ENCODE measurements at regions not wholly inside any gene's neighbourhood (a gene's known extent, or its start where the extent isn't known, plus 50 kb on each side); places are given as distances from the start of the nearest gene placed in this dataset.
A peak's percentile ranks its signal among the peaks of the same experiment; 100 is the strongest.

- no peak for DNase-seq (ENCODE audit: low read depth)
- no peak overlapping the region for H3K4me3 ChIP-seq (ENCODE audit: low read depth, low read length)
These were observed 313.5 kb upstream of the PLXNA2 start for GRCh38 chr1:208557723-208558094.

GRCh38 chr1:208559597-208560329 lies 315.6 kb upstream of the PLXNA2 start:
- H3K4me3 ChIP-seq (ENCODE audit: low read depth, low read length) = no peak overlapping the region
- no peak for DNase-seq (ENCODE audit: low read depth)

- DNase-seq (ENCODE audit: low read depth) = no peak
- H3K4me3 ChIP-seq (ENCODE audit: low read depth, low read length) = no peak overlapping the region
These were observed 318.2 kb upstream of the PLXNA2 start for GRCh38 chr1:208562151-208562960.

- no peak overlapping the region for H3K4me3 ChIP-seq (ENCODE audit: low read depth, low read length)
These were observed 320.3 kb upstream of the PLXNA2 start for GRCh38 chr1:208564466-208564865.

GRCh38 chr1:208565756-208566440 lies 321.7 kb upstream of the PLXNA2 start:
- DNase-seq (ENCODE audit: low read depth) = no peak
- H3K4me3 ChIP-seq (ENCODE audit: low read depth, low read length) = no peak overlapping the region

More at GRCh38 chr1:208564466-208564865, 320.3 kb upstream of the PLXNA2 start:
- no peak for DNase-seq (ENCODE audit: low read depth)

GRCh38 chr1:208569181-208569580 lies 325.0 kb upstream of the PLXNA2 start:
- H3K4me3 ChIP-seq (ENCODE audit: low read depth, low read length) = no peak overlapping the region
- DNase-seq (ENCODE audit: low read depth) = no peak

GRCh38 chr1:208570362-208570761 lies 326.2 kb upstream of the PLXNA2 start:
- H3K4me3 ChIP-seq (ENCODE audit: low read depth, low read length) = no peak overlapping the region
- DNase-seq (ENCODE audit: low read depth) = no peak

GRCh38 chr1:208576425-208576824 lies 332.2 kb upstream of the PLXNA2 start:
- no peak overlapping the region for H3K4me3 ChIP-seq (ENCODE audit: low read depth, low read length)
- DNase-seq (ENCODE audit: low read depth) = no peak

- H3K4me3 ChIP-seq (ENCODE audit: low read depth, low read length) = no peak overlapping the region
- no peak for DNase-seq (ENCODE audit: low read depth)
These were observed 333.3 kb upstream of the PLXNA2 start for GRCh38 chr1:208577381-208577905.

GRCh38 chr1:208581209-208581608 lies 337.0 kb upstream of the PLXNA2 start:
- no peak overlapping the region for H3K4me3 ChIP-seq (ENCODE audit: low read depth, low read length)
- no peak for DNase-seq (ENCODE audit: low read depth)

- H3K4me3 ChIP-seq (ENCODE audit: low read depth, low read length) = no peak overlapping the region
- no peak for DNase-seq (ENCODE audit: low read depth)
These were observed 337.5 kb upstream of the PLXNA2 start for GRCh38 chr1:208581667-208582066.

- H3K4me3 ChIP-seq (ENCODE audit: low read depth, low read length) = no peak overlapping the region
- no peak for DNase-seq (ENCODE audit: low read depth)
These were observed 340.1 kb upstream of the PLXNA2 start for GRCh38 chr1:208584167-208584755.

- no peak for DNase-seq (ENCODE audit: low read depth)
- H3K4me3 ChIP-seq (ENCODE audit: low read depth, low read length) = no peak overlapping the region
These were observed 342.9 kb upstream of the PLXNA2 start for GRCh38 chr1:208587110-208587509.

GRCh38 chr1:208593306-208594006 lies 349.3 kb upstream of the PLXNA2 start:
- DNase-seq (ENCODE audit: low read depth) = no peak
- H3K4me3 ChIP-seq (ENCODE audit: low read depth, low read length) = no peak overlapping the region

- H3K4me3 ChIP-seq (ENCODE audit: low read depth, low read length) = no peak overlapping the region
- DNase-seq (ENCODE audit: low read depth) = no peak
These were observed 351.1 kb upstream of the PLXNA2 start for GRCh38 chr1:208595236-208595635.

- H3K4me3 ChIP-seq (ENCODE audit: low read depth, low read length) = no peak overlapping the region
- peak; percentile 4 for DNase-seq (ENCODE audit: low read depth)
These were observed 351.6 kb upstream of the PLXNA2 start for GRCh38 chr1:208595745-208596144.

- no peak overlapping the region for H3K4me3 ChIP-seq (ENCODE audit: low read depth, low read length)
- DNase-seq (ENCODE audit: low read depth) = no peak
These were observed 353.4 kb upstream of the PLXNA2 start for GRCh38 chr1:208597571-208597970.

- DNase-seq (ENCODE audit: low read depth) = no peak
These were observed 353.8 kb upstream of the PLXNA2 start for GRCh38 chr1:208598021-208598420.

GRCh38 chr1:208599063-208599462 lies 354.9 kb upstream of the PLXNA2 start:
- H3K4me3 ChIP-seq (ENCODE audit: low read depth, low read length) = no peak overlapping the region
- DNase-seq (ENCODE audit: low read depth) = no peak

More at GRCh38 chr1:208598021-208598420, 353.8 kb upstream of the PLXNA2 start:
- no peak overlapping the region for H3K4me3 ChIP-seq (ENCODE audit: low read depth, low read length)
